ENCODE measurements at regions not wholly inside any gene's neighbourhood (a gene's known extent, or its start where the extent isn't known, plus 50 kb on each side); places are given as distances from the start of the nearest gene placed in this dataset.
"Not testable (repeated sequence)": the region's sequence is repeated elsewhere in the genome, so short reads cannot be mapped to it uniquely, and the experiment has no call there.

DNA sequence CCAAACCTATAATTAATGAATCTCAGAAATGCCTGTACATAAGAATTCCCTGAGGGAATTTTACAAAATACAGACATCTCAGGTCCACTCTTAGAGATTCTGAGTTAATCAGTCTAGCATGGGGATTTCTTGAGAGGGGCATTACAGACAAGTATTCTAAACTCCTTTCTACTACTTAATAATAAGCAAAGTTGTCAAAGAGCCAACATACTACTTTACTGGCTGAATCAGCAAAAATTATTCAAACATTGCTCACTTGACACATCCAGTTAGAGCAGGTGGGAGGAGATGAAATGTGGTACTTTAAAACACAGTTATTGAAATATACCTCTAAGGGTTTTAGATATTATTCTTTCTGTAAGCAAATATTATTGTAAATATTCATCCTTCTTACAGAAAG, 1164.7 kb downstream of the CDY2B start:
- DNase-seq, result no peak

DNA sequence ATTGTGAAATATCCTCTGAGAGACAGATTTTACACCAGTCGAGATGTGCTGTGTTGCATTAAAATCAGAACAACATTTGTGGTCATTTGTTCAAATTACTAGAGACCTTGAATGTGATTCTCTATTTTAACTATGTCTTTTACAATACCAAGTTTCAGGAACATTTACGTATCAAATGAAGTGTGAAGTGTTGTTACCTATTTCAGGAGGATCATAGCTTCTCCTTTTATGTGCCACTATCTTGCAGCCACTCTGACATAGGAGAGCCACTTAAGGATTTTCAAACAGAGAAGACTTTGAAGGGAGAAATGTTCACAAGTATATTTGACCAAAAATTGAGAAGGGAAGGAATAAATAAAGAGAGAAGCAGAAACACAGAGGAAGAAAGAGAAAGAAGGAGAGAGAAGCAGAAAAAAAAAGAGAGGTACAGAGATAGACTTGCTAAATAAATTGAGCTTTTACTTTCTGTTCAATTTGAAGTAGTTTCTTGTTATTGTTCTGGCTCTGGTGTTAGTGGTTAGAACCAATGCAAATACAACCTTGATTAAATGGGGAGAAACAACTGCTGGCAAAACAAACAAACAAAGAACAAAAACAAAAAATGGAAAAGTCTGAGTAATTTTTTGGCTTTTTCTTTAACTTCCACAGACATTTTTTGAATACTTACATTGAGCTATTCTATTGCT, 1206.8 kb downstream of the CDY2B start:
- DNase-seq, result no peak

DNA sequence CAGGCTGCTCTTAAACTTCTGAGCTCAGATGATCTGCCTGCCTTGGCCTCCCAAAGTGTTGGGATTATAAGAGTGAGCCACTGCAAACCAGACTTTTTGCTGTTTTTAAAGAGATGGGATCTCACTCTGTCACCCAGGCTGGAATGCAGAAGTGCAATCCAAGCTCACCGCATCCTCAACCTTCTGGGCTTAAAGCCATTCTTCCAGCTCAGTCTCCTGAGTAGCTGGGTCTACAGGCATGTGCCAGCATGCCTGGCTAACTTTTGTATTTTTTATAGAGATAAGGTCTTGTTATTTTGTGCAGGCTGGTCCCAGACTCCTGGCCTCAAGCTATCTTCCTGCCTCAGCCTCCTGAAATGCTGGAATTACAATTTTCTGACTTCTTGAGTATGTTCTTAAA, 1211.6 kb downstream of the CDY2B start:
- DNase-seq, result no peak

DNA sequence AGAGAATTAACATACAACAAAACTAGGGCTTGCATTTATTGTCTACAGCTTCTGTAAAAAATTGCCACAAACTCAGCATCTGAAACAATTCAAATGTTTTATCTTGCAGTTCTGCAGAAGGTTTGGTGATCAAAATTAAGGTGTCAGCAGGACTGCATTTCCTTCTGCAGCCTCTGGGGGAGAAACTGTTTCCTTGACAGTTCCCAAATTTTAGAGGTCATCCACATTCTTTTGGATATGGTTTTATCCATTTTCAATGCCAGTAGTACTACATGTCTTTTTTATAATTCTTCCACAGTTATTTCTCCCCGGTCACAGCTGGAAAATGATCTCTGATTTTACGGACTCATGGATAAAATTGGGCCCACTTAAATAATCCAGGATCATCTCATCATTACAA, 1217.3 kb downstream of the CDY2B start:
- DNase-seq, result no peak

- no peak for DNase-seq
Measured at GRCh38 chrY:16659340-16659739, 1220.7 kb downstream of the CDY2B start.

- no peak for DNase-seq
Measured at GRCh38 chrY:16653971-16654370, 1226.0 kb downstream of the CDY2B start.

GRCh38 chrY:16645991-16646390, 1234.0 kb downstream of the CDY2B start:
- no peak for DNase-seq

GRCh38 chrY:16645449-16645848, 1234.6 kb downstream of the CDY2B start:
- no peak for DNase-seq

DNA sequence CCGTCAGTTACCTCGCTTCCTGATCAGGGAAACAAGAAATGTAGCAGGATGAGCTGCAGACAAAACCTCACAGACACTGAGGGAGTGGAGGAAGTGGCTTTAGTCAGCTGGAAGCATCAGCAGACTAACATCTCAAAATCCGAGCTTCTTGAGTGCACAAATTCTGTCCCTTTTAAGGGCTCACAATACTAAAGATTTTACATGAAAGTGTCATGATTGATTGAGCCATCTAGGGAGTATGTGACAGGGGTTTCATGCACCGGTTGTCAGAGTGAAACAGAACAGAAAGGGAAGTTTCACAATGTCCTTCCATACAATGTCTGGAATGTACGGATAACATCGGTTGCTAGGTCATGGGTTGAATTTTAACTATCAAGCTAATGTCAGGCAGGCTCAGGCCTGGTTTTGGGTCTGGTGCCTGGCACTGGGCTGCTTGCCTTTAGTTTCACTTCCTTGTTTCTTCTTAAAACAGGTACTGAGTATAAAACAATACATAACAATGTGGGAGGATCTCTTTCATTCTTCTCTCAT, 1235.7 kb downstream of the CDY2B start:
- peak; percentile 53 for DNase-seq

- DNase-seq, result peak; percentile 5
Measured at GRCh38 chrY:16639777-16640176, 1240.2 kb downstream of the CDY2B start.

GRCh38 chrY:16638743-16639142, 1241.3 kb downstream of the CDY2B start:
- not testable (repeated sequence) for DNase-seq

DNA sequence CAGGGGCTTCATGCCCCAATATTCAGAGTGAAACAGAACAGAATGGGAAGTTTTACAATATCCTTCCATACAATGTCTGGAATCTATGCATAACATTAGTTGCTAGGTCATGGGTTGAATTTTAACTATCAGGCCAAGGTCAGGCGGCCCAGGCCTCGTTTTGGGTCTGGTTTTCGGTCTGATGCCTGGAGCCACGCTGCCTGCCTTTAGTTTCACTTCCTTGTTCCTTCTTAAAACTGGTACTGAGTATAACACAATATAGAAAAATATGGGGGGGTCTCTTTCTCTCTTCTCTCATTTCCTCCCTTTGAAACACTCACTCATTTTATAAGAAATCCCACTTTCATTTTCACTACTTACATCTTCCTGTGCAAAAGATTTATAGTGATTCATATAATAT, 1243.8 kb downstream of the CDY2B start:
- DNase-seq, result peak; percentile 53

DNA sequence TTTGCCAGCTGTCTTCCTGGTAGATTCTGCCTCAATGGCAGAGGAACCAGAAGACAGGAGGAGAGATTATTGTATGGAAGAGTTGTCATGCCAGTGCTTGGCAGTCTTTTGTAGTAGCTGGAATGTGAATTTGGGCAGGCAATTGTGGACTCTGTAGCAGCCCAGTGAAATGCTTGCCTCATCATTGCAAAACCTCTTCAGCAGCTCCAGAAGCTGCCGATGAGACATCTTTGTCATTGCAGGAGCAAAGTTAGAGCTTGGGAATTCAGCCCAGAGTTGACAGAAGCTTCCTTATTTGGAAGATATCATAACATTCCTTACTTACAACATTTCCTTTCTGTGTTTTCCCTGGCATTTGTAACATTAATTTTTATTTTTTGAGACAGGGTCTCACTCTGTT, 1250.9 kb downstream of the CDY2B start:
- DNase-seq, result no peak

GRCh38 chrY:16627122-16627521, 1252.9 kb downstream of the CDY2B start:
- DNase-seq, result no peak

DNA sequence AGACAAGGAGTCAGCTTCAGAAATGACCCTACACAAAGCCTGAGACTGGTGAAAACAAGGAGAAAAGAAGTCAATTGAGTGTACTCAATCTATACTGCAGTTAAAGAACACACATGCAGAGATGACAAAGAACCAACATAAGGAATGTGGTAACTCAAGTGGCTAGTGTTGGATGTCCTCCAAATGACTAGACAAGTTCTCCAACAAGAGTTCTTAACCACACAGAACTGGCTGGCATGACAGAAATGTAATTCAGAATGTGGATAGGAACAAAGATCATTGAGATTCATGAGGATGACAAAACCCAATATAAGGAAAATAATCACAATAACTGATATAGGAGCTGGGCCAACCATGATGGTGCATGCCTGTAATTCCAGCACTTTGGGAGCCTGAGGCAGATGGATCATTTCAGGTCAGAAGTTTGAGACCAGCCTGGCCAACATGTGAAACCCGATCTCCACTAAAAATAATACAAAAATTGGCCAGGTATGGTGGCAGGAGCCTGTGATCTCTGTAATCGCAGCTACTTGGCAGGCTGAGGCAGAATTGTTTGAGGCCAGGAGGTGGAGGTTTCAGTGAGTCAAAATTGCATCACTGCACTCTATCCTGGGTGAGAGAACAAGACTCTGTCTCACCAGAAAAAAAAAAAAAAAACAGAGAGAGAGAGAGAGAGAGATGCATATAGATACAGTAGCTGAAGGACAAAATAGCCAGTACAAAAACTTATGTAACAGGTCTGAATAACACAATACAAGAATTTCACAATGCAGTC, 1263.6 kb downstream of the CDY2B start:
- no peak for DNase-seq

DNA sequence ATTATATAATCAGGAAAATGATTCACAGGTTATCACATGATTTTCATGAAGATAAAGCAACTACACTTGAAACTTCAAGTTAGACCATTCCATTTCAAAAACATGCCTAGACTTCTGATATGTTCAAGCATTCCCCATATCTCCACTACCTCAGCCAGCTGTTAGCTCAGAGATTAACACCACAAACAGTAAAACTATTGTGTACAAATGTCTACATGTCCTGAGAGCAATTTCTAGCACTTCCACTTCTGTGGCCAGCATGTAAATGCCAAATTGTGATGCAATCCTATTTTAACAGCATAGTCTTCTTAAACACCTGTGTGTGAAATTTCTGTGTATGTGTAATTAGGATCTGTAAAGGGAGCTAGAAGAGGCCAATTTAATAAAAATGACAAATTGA, 1271.3 kb downstream of the CDY2B start:
- peak; percentile 8 for DNase-seq

DNA sequence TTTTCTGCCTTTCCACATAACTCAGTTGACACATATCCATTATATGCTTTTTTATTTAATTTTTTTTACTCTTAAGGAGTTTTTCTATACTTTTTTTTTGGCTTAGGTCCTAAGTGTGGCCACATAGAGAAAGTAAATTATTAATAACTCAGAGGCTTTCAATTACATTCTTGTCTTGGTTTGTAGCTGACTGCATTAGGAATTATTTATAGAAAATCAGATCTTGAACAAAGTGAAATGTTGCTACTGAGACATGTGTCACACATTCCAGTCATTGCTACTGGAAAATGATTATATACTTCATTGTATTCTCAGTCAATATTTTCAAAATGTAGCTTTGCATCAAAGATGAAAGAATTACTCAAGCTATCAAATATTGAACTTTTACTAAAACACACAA, 1277.9 kb downstream of the CDY2B start:
- DNase-seq, result no peak

DNA sequence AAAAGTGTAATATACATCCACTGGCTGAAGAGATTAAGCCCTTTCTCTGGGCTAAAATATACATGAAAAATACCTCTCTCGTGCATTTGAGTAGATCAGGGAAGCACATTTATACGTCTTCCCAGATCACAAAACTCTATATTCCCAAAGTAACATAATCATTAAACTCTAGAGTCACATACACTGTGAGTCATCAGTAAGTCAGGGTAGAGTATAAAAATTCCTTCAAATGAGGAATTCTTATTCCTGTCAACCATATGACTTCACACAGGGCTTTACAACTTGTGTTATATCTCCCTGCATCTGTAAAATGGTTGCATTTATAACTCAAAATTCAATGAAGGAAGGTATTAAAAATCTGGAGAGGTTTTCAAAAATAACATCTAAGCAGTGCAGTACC, 1278.4 kb downstream of the CDY2B start:
- DNase-seq, result no peak

DNA sequence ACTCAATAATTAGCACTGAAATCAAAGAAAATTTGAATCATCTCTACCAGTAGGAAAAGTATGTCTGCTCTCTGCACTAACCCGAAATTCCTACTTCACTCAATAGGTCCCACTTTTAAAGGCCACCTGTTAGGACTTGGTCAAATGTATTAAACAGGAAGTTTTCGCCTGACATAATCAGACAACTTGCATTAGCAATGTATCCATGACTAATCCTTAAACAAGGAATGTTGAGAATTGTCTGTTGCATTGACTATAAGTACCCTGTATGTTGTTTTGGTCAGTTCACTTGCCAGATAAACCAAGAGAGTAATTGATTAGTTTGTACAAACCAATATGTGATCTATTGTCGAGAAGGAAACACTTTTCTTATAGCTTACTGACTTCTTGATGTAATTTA, 1308.0 kb downstream of the CDY2B start:
- DNase-seq, result no peak

DNA sequence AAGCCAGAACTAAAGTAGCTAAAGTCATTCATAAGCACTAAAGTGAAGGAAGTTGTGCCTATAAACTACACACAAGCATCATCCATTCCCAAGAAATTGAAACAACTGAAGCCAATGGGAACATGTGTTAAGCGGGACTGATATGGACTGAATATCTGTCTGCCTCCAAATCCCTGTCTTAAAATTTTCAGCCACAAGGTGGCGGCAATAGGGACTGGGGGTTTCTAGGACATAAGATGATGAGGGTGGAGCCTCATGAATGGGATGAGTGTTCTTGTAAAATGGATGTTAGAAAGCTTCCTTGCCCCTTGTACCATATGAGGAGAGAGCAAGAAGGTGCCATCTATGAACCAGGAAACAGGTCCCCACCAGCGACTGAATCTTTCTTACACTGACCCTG, 1317.5 kb downstream of the CDY2B start:
- peak; percentile 25 for DNase-seq

GRCh38 chrY:16522021-16522420, 1358.0 kb downstream of the CDY2B start:
- no peak for DNase-seq

GRCh38 chrY:16502733-16503214, 1377.2 kb downstream of the CDY2B start:
- no peak for DNase-seq

DNA sequence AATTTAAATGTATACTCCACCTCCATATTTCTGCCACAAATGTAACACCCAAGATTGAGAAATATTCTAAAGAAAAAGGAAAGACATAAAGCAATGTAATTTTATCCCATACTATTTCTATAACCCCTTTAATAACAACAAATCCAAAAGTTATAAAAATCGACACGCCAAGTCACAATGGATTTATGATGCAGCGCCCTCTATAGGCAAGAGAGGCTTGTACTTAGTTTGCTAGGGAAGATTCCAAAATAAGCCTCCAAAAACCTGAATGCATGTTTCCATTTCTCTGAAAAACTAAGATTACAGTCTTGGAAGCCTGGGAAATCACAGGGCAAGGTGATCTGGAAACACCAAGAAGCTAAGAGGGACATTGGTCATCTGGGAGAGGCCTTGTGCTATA, 1389.3 kb downstream of the CDY2B start:
- no peak for DNase-seq

DNA sequence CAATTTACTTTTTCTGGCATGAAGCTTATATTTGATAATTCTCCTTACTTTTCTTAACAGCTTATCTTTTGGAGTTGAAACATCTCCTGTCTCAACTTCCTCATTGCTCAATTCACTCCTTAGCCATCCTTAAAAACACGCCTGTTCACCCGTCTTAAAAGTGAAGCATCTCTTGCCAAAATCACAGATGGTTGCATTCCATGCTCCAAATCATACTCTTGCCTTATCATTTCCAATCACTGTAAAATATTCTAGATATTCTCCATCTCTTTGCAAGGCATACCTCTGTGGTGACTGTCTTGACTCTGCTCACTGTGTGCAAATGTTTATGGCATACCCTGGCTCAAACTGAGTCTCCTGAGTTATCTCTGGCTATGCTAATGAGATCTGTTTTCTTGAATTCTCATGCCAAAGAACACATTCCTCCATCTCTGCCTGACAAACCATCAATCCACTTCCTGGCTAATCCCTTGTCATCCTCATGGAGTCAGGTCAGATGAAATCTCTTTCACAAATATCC, 1393.3 kb downstream of the CDY2B start:
- DNase-seq, result no peak
